NCI-H526 treated with DMSO at 0.1 percent for 48 hours (cell line): ENCODE measurements at regions not wholly inside any gene's neighbourhood (a gene's known extent, or its start where the extent isn't known, plus 50 kb on each side); places are given as distances from the start of the nearest gene placed in this dataset.
A peak's percentile ranks its signal among the peaks of the same experiment; 100 is the strongest.

Source experiments
- DNase-seq: peaks from one replicate; lab custom pipeline; 2025; lab: John Stamatoyannopoulos, UW

DNA sequence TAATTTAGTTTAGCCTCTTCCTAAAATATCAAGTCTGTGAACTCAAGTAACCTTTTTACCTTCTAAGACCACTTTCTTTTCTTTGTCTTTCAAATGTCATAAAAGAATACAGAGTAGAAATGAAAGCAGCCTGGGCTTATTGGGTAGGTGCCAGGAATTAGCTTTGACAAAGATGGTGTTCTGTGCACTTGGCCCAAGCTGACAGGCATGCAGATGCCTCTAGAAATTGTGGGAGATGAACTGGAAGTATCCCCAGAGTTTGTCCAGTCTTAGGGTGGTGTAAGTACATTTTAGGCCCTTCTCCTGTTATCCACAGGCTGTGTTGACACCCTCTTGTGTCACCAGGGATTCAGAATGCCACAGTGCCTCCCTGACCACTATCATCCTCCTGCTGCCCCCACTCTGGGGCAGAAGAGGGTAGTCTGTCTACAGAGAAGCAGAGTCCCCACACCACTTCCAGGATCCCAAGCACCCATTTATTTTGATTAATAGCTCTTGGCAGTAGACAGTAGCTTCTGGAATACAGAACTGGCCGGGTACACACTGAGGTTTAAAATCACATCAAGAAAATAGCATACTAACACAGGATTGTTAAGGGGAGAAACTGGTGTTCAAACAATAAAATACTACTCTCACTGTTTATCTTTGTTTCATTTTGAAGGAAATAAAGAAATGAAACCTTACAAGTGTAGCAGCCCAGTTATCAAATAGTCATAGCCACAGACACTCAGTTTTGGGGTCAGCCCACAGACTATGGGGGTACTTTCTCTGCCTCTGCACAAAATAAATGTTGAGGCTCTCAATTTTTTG, 343.2 kb downstream of the KCNRG start:
- DNase-seq: no peak

- DNase-seq: no peak
These were observed 343.8 kb downstream of the KCNRG start for GRCh38 chr13:50359041-50359367.

DNA sequence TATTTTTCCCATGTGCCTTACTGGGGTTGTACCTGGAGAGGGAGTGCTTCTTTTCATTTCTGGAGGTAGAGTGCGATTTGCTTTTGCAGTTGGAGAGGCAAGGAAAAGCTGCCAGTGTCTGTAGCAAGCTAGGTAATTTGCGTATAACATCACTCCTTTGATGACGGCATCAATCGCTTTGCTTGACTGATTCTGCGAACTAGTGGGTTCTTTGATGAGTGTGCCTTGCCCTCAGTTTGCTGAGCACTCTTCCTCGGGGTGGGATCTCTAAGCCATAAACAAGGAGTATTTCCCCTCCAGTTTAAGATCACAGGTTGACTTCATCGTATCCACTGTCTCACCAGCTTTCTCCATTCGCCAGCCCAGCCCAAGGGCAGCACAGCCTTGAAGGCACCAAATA, 344.5 kb downstream of the KCNRG start:
- no peak for DNase-seq

GRCh38 chr13:50360637-50361036, 345.4 kb downstream of the KCNRG start:
- no peak for DNase-seq

- DNase-seq: no peak
These were observed 346.0 kb downstream of the KCNRG start for GRCh38 chr13:50361282-50361681.

GRCh38 chr13:50365408-50366391, 350.5 kb downstream of the KCNRG start:
- no peak for DNase-seq

GRCh38 chr13:50366488-50367174, 351.4 kb downstream of the KCNRG start:
- DNase-seq: no peak

GRCh38 chr13:50369646-50370045, 354.4 kb downstream of the KCNRG start:
- no peak for DNase-seq

GRCh38 chr13:50370303-50370950, 355.2 kb downstream of the KCNRG start:
- DNase-seq: no peak

DNA sequence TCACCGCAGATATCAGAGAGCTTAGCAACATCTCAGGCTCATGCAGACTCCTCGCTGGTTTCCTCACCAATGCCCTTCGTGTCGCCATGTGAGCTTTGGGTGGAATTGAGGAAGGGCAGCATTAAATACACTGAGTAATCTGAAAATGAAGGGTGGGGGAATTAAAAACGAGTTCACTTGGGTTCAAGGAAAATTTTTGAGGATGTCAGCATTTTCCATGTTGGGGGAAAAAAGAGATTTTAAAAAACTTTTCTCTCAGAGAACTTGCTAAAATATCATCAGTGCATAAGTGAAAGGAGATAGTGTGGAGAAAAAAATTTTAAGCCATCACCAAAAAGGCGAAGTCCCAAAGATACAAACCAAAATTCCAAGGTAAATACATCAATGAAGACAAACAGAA, 359.3 kb downstream of the KCNRG start:
- DNase-seq: no peak

DNA sequence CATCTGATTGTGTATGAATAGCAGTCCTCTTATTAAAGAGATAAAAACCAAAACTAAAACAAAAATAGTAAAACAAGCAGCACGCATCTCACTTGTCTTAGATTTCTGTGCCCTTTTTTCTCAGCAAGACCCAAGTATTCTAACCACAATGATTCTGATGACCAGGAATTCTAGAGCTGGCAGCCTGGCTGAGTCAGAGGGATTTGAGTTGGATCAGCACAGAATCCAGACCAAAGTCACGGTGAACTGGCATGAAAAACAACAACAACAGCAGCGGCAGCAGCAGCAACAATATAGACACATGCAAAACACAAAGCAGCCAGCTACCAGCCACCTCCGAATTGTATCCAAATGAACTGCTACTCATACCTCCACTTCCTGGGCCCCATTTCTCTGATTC, 360.5 kb downstream of the KCNRG start:
- DNase-seq: peak; percentile 65

- DNase-seq: no peak
These were observed 361.8 kb downstream of the KCNRG start for GRCh38 chr13:50376895-50377575.

- DNase-seq: peak; percentile 95
These were observed 362.6 kb downstream of the KCNRG start for GRCh38 chr13:50377726-50378270.

- peak; percentile 64 for DNase-seq
These were observed 363.3 kb downstream of the KCNRG start for GRCh38 chr13:50378509-50379044.

GRCh38 chr13:50379584-50379983, 364.3 kb downstream of the KCNRG start:
- no peak for DNase-seq

DNA sequence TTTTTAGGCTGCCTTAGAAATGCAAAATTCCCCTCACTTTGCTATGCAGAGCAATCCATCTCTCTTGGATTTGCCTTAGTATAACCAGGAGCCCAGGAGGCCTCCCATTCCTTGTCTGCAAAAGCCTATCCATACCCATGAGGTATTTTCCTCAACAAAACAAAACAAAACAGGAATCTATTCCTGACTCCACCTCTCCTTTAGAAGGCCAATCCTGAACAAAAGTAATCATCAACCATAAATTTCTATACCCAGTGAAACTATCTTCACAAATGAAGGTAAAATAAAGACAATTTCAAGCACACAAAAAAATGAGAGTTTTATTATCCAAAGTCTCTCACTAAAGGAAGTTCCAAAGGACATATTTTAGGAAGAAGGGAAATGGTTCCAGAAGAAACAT, 365.7 kb downstream of the KCNRG start:
- DNase-seq: no peak

DNA sequence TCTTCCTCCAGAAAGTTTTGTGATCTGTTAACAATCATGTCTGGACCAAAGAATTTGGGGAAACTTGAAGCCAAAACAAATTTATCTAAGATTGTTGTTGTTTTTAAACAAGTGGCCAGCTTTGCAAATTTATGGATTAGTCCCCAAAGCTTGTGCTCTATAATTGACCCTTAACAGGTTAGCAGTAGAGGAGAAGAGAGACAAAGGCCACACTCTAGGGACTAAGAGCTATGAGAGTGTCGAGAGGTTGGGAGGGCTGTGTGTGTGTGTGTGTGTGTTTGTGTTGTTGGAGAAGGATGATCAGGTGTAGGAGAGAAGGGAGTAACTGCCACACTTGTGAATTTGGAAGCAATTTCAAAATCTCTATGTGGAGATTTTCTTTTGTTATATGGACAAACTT, 367.3 kb downstream of the KCNRG start:
- DNase-seq: no peak

DNA sequence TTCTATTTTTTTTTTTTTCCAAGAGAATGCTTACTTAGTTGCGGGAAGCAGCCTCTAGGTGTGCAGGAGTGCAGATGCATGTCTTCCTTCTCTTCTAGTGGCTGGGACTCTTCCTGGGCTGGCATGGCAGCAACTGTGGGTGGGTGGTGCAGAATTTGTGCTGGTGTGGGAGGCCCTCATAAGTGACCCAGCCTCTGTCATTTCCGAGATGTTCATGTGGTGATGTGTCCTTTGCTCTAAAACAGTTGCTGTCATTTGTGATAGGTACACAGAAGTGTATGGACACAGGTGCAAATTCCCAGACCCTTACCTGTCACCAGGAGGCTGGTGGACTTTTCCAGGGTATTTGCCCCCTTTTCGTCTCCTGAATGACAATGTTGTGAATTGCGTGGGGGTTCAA, 367.7 kb downstream of the KCNRG start:
- no peak for DNase-seq

DNA sequence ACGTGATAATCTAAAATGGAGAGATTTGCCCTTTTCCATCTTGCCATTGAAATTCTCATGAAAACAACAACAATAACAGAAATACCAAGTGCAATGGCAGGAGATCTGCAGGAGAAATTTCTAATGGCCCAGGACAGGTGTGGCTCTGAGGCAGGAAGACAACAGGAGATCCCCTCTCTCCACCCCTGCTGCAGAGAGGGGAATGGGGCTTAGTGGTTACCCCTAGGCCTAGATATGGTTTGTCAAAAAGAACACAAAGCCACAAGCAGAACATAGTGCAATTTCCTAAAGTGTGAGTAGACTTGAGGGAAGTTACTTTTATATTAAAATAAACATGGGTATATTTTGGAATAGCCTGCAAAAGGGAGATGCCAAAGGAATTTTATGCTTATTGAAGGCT, 369.5 kb downstream of the KCNRG start:
- no peak for DNase-seq

DNA sequence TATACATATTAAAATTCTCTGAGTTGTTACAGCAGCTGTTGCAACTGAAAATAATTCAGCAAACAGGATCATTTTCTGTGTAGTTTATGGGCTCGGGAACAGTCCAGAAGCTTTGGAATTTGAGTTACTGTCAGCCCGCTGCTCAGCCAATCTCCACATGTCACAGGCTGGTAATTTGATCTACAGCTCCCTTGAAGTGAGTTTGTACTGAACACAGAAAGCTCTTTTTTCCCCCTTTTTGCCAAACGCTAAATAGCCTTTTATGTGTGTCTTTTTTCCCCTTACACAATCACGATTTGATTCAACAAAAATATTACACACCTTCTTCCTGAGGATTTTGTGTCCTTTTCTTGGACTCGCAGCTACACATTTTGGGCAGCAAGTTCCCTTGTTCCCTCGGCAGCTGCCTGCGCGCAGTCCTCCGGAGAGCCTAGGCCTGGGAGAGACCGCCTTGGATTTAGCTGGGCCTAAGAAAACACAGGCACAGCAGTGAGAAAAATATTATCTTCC, 371.4 kb downstream of the KCNRG start:
- peak; percentile 72 for DNase-seq
